SH-SY5Y (cell line): ENCODE measurements at regions not wholly inside any gene's neighbourhood (a gene's known extent, or its start where the extent isn't known, plus 50 kb on each side); places are given as distances from the start of the nearest gene placed in this dataset.

Experiments
- GATA2 ChIP-seq: IDR thresholded peaks from 2 replicates; pipeline ENCODE4 v1.6.1; 2011; ENCODE audit warnings: mild to moderate bottlenecking, low read depth, low read length
- GATA3 ChIP-seq: IDR thresholded peaks from 2 replicates; pipeline ENCODE4 v1.6.1; 2011; ENCODE audit warnings: low read depth, mild to moderate bottlenecking, low read length, moderate library complexity

DNA sequence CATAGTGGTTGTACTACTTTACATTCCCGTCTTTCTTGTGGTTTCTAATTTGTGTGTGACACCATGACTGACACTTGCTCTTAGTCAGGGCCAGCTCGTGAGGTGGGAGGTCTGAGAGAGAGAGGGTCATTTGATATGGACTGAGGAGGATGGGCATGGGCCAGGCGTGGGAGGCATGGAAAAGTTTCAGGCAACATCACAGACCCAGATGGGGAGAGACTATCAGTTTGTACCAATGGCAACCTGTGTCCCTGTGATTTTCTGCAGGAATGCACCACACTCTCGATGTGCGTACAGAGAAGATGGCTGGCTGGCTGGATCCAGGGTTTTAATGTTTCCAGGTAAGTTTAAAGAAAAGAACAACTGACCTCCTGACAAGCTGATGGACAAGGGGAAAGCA, 273.6 kb downstream of the CYRIA start:
- TF ChIP-seq GATA2 (no peak), GATA3 (no peak)
